ENCODE measurements at regions not wholly inside any gene's neighbourhood (a gene's known extent, or its start where the extent isn't known, plus 50 kb on each side); places are given as distances from the start of the nearest gene placed in this dataset.

GRCh38 chr1:93800856-93801255 lies 78.2 kb downstream of the DNTTIP2 start:
- H3K36me3 Mint-ChIP-seq (ENCODE audit: low read depth), result peaks cover 13% of the 10 kb centered on the region
- H3K4me3 Mint-ChIP-seq, result no peak overlapping the region
- DNase-seq, result no peak
- H3K27me3 Mint-ChIP-seq (ENCODE audit: low read depth, poor library complexity), result no peaks in the 10 kb centered on the region
- H3K9me3 Mint-ChIP-seq, result peaks cover 10% of the 10 kb centered on the region
- no peak overlapping the region for H3K27ac Mint-ChIP-seq
- no peak for TF ChIP-seq CTCF (IDR thresholded peaks at IDR 0.05)
- H3K4me1 Mint-ChIP-seq, result no peaks in the 10 kb centered on the region

GRCh38 chr1:93798291-93798690 lies 80.7 kb downstream of the DNTTIP2 start:
- no peaks in the 10 kb centered on the region for H3K27me3 Mint-ChIP-seq (ENCODE audit: low read depth, poor library complexity)
- DNase-seq, result no peak
- H3K27ac Mint-ChIP-seq, result no peak overlapping the region
- no peaks in the 10 kb centered on the region for H3K4me1 Mint-ChIP-seq
- H3K9me3 Mint-ChIP-seq, result peaks cover 10% of the 10 kb centered on the region
- no peak overlapping the region for H3K4me3 Mint-ChIP-seq
- no peak for TF ChIP-seq CTCF (IDR thresholded peaks at IDR 0.05)
- peaks cover 13% of the 10 kb centered on the region for H3K36me3 Mint-ChIP-seq (ENCODE audit: low read depth)

- peaks cover 5% of the 10 kb centered on the region for H3K27me3 Mint-ChIP-seq (ENCODE audit: low read depth, poor library complexity)
- H3K9me3 Mint-ChIP-seq, result peaks cover 22% of the 10 kb centered on the region
- H3K27ac Mint-ChIP-seq, result no peak overlapping the region
- TF ChIP-seq CTCF (IDR thresholded peaks at IDR 0.05), result no peak
- H3K36me3 Mint-ChIP-seq (ENCODE audit: low read depth), result peaks cover 8% of the 10 kb centered on the region
- H3K4me1 Mint-ChIP-seq, result peaks cover 9% of the 10 kb centered on the region
- no peak for DNase-seq
- no peak overlapping the region for H3K4me3 Mint-ChIP-seq
Measured at GRCh38 chr1:93784538-93784937, 94.5 kb downstream of the DNTTIP2 start.

- DNase-seq, result no peak
- Mint-ChIP-seq H3K27me3 (ENCODE audit: low read depth, poor library complexity) (peaks cover 3% of the 10 kb centered on the region), H3K27ac (no peak overlapping the region), H3K4me3 (no peak overlapping the region), H3K9me3 (peaks cover 16% of the 10 kb centered on the region), H3K36me3 (ENCODE audit: low read depth) (peaks cover 3% of the 10 kb centered on the region), H3K4me1 (peaks cover 16% of the 10 kb centered on the region)
- no peak for TF ChIP-seq CTCF (IDR thresholded peaks at IDR 0.05)
Measured at GRCh38 chr1:93783876-93784275, 95.1 kb downstream of the DNTTIP2 start.

GRCh38 chr1:93779540-93780165 lies 98.0 kb upstream of the BCAR3 start:
- no peaks in the 10 kb centered on the region for H3K36me3 Mint-ChIP-seq (ENCODE audit: low read depth)
- no peak for DNase-seq
- H3K27ac Mint-ChIP-seq, result peak overlapping the region; percentile 42

More at GRCh38 chr1:93779540-93780165, 98.0 kb upstream of the BCAR3 start:
- Mint-ChIP-seq H3K27me3 (ENCODE audit: low read depth, poor library complexity) (peaks cover 3% of the 10 kb centered on the region), H3K4me3 (peak overlapping the region; percentile 16), H3K4me1 (peaks cover 26% of the 10 kb centered on the region), H3K9me3 (no peaks in the 10 kb centered on the region)
- no peak for TF ChIP-seq CTCF (IDR thresholded peaks at IDR 0.05)
